OCI-LY1 (cell line): ENCODE measurements at regions not wholly inside any gene's neighbourhood (a gene's known extent, or its start where the extent isn't known, plus 50 kb on each side); places are given as distances from the start of the nearest gene placed in this dataset.

ENCODE experiments used
- H2AFZ ChIP-seq: fragments of 200-600 bp; sonication (generic), shearing (Covaris generic); 2 replicates; pipeline ENCODE4 v1.6.0; 2014; ENCODE audit warnings: antibody characterized with exemption, mild to moderate bottlenecking, low read length
- H3F3A ChIP-seq: fragments of 200-600 bp; sonication (generic), shearing (Covaris generic); 2 replicates; pipeline ENCODE4 v1.6.0; 2014; ENCODE audit warnings: mild to moderate bottlenecking, antibody characterized with exemption, low read length, moderate library complexity; ENCODE audit not compliant: insufficient read depth
- H3K27ac ChIP-seq: fragments of 200-600 bp; sonication (generic); 2 replicates; pipeline ENCODE4 v1.5.1; 2014; ENCODE audit warnings: low read length, mixed run types, mild to moderate bottlenecking, low read depth; ENCODE audit not compliant: poor library complexity, severe bottlenecking
- H3K27me3 ChIP-seq: fragments of 200-600 bp; sonication (generic); 2 replicates; pipeline ENCODE4 v1.6.0; 2014; ENCODE audit warnings: antibody characterized with exemption, mild to moderate bottlenecking, low read length, moderate library complexity; ENCODE audit not compliant: insufficient read depth
- H3K36me3 ChIP-seq: fragments of 200-600 bp; sonication (generic); 2 replicates; pipeline ENCODE4 v1.6.1; 2014; ENCODE audit warnings: mild to moderate bottlenecking, antibody characterized with exemption, low read length, moderate library complexity, mixed read lengths; ENCODE audit not compliant: insufficient read depth
- H3K4me1 ChIP-seq: fragments of 200-600 bp; sonication (generic); 2 replicates; pipeline ENCODE4 v1.5.1; 2014; ENCODE audit warnings: mild to moderate bottlenecking, low read length, moderate library complexity; ENCODE audit not compliant: insufficient read depth, severe bottlenecking
- H3K4me2 ChIP-seq: fragments of 200-600 bp; sonication (generic), shearing (Covaris generic); 2 replicates; pipeline ENCODE4 v1.6.1; 2014; ENCODE audit warnings: low read length
- H3K4me3 ChIP-seq: fragments of 200-600 bp; sonication (generic); 2 replicates; pipeline ENCODE4 v1.5.1; 2014; ENCODE audit warnings: low read length, low read depth, mild to moderate bottlenecking, mixed read lengths; ENCODE audit not compliant: poor library complexity, severe bottlenecking
- H3K79me2 ChIP-seq: fragments of 200-600 bp; shearing (Covaris generic); 2 replicates; pipeline ENCODE4 v1.6.1; 2016; ENCODE audit warnings: mixed run types, low read length, mixed read lengths; ENCODE audit not compliant: insufficient read depth
- H3K9ac ChIP-seq: fragments of 200-600 bp; sonication (generic), shearing (Covaris generic); 2 replicates; pipeline ENCODE4 v1.6.1; 2014; ENCODE audit warnings: mild to moderate bottlenecking, low read length, mixed read lengths
- H3K9me2 ChIP-seq: fragments of 200-600 bp; sonication (generic), shearing (Covaris generic); 2 replicates; pipeline ENCODE4 v1.6.1; 2014; ENCODE audit warnings: low read depth, mild to moderate bottlenecking, low read length, mixed read lengths
- H3K9me3 ChIP-seq: fragments of 200-600 bp; shearing (Covaris generic); 2 replicates; pipeline ENCODE4 v1.6.1; 2014; ENCODE audit warnings: low read length, mixed read lengths
- H4K20me1 ChIP-seq: fragments of 200-600 bp; sonication (generic), shearing (Covaris generic); 2 replicates; pipeline ENCODE4 v1.6.0; 2016; ENCODE audit warnings: mild to moderate bottlenecking, low read length; ENCODE audit not compliant: insufficient read depth
- EZH2 ChIP-seq: fragments of 200-600 bp; sonication (generic), shearing (Covaris generic); IDR thresholded peaks from 2 replicates; pipeline ENCODE4 v1.8.0; 2017; ENCODE audit warnings: borderline replicate concordance, mixed run types, mild to moderate bottlenecking, antibody characterized with exemption, low read length, moderate library complexity, mixed read lengths
- TF ChIP-seq, protein P1 (sequence below): fragments of 200-600 bp; sonication (generic), shearing (Covaris generic); IDR thresholded peaks from 2 replicates; pipeline ENCODE4 v1.5.1; 2017; ENCODE audit warnings: mild to moderate bottlenecking, antibody characterized with exemption, low read length, moderate library complexity, mixed read lengths

DNA sequence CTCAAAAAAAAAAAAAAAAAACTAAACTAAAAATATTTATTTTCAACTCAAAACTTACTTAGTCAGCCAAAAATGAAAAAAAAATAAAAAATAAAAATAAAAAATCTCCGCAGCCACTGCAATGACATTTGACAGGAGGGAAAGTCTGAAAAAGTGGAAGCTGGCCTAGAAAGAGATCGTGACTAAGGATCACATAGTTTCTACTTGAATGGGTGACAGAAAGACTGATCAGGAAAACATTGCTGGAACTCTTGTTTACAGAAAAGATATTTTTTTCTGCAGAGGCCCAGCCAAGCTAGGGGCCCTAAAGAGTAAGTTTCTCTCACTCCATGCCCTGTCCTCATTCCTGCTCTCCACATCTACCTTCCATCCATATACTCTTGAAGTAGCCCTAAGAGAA, 92.8 kb upstream of the KCND2 start:
- Histone ChIP-seq H3K79me2 (no peaks in the 10 kb centered on the region), H3F3A (no peaks in the 10 kb centered on the region), H3K9me2 (no peaks in the 10 kb centered on the region), H3K9ac (no peak overlapping the region), H2AFZ (no peak overlapping the region), H3K36me3 (no peaks in the 10 kb centered on the region), H3K27me3 (no peaks in the 10 kb centered on the region), H4K20me1 (no peaks in the 10 kb centered on the region), H3K9me3 (no peaks in the 10 kb centered on the region), H3K4me1 (no peaks in the 10 kb centered on the region), H3K4me2 (no peak overlapping the region), H3K27ac (no peak overlapping the region), H3K4me3 (no peak overlapping the region)
- TF ChIP-seq, protein P1, sequence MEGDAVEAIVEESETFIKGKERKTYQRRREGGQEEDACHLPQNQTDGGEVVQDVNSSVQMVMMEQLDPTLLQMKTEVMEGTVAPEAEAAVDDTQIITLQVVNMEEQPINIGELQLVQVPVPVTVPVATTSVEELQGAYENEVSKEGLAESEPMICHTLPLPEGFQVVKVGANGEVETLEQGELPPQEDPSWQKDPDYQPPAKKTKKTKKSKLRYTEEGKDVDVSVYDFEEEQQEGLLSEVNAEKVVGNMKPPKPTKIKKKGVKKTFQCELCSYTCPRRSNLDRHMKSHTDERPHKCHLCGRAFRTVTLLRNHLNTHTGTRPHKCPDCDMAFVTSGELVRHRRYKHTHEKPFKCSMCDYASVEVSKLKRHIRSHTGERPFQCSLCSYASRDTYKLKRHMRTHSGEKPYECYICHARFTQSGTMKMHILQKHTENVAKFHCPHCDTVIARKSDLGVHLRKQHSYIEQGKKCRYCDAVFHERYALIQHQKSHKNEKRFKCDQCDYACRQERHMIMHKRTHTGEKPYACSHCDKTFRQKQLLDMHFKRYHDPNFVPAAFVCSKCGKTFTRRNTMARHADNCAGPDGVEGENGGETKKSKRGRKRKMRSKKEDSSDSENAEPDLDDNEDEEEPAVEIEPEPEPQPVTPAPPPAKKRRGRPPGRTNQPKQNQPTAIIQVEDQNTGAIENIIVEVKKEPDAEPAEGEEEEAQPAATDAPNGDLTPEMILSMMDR, result no peak
- TF ChIP-seq EZH2, result no peak

DNA sequence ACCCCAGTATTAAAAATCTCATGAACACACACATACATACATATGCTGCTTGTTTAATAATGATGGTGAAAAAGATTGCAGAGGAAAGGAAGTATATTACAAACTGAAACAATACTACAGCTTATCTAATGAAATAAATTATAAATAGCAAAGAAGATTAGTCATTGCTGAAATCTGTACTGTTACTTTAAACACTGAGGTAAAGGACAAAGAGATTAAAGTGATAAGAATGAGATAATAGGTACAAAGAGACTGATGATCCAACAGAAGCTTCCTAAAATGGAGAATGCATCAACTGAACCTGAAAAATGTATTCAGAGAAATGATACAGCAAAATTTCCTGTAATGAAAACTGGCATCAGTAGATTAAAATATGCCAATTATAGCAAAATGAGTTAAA, 91.5 kb upstream of the KCND2 start:
- no peak overlapping the region for H3K9ac ChIP-seq
- H3K4me1 ChIP-seq, result no peaks in the 10 kb centered on the region
- no peaks in the 10 kb centered on the region for H3K36me3 ChIP-seq
- H3K27me3 ChIP-seq, result no peaks in the 10 kb centered on the region
- H3K9me3 ChIP-seq, result no peaks in the 10 kb centered on the region
- no peaks in the 10 kb centered on the region for H3K79me2 ChIP-seq
- H3K27ac ChIP-seq, result no peak overlapping the region
- H3F3A ChIP-seq, result no peaks in the 10 kb centered on the region
- H3K9me2 ChIP-seq, result no peaks in the 10 kb centered on the region
- H3K4me2 ChIP-seq, result no peak overlapping the region
- no peak overlapping the region for H2AFZ ChIP-seq
- TF ChIP-seq, protein P1, result no peak
- no peak for TF ChIP-seq EZH2
- H3K4me3 ChIP-seq, result no peak overlapping the region
- H4K20me1 ChIP-seq, result no peaks in the 10 kb centered on the region

DNA sequence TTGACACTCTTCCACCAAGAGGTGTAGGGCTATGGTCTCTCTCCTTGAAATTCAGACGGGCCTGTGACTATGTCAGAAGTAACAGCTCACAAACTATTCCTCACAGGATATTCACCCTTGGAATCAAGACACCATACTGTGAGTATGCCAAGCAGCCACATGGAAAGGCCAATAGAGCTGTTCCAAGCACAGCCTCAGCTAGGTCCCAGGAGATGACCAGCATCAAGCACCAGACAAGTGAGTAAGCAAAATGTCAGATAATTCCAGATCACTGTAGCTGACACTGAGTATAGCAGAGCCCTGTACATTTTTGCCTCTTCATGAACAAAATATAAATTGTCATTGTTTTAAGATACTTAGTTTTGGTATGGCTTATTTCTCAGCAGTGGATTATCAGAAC, 88.1 kb upstream of the KCND2 start:
- no peaks in the 10 kb centered on the region for H3F3A ChIP-seq

More for the DNA sequence above, 88.1 kb upstream of the KCND2 start:
- no peaks in the 10 kb centered on the region for H3K36me3 ChIP-seq
- H3K79me2 ChIP-seq, result no peaks in the 10 kb centered on the region
- TF ChIP-seq EZH2, result no peak
- TF ChIP-seq, protein P1, result no peak
- no peaks in the 10 kb centered on the region for H3K9me3 ChIP-seq
- no peaks in the 10 kb centered on the region for H3K27me3 ChIP-seq
- H3K4me1 ChIP-seq, result no peaks in the 10 kb centered on the region
- H3K9me2 ChIP-seq, result no peaks in the 10 kb centered on the region
- H3K27ac ChIP-seq, result no peak overlapping the region
- no peaks in the 10 kb centered on the region for H4K20me1 ChIP-seq
- H3K4me2 ChIP-seq, result no peak overlapping the region
- H2AFZ ChIP-seq, result no peak overlapping the region
- no peak overlapping the region for H3K4me3 ChIP-seq
- H3K9ac ChIP-seq, result no peak overlapping the region
